ENCODE measurements at regions not wholly inside any gene's neighbourhood (a gene's known extent, or its start where the extent isn't known, plus 50 kb on each side); places are given as distances from the start of the nearest gene placed in this dataset.

DNA sequence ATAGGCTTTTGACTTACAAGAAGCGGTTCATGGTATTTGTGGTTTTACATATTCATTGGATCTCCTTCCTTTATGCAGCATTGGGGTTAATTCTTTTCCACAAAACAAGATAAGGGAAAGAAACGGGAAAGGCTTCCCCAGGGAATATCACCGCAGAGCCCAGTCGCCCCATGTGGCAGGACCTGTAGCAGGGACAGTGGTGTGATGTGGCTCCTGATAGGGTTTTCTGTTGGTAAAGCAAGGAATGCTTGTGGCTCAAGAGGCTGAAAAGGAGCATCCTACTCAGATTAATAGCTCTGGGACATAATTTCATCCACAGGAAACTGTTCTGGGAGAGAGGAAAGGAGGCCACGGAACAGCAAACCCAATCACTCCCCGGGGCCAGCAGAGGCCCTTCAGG, 699.9 kb downstream of the MTRR start:
- 78% methylated on average over 6 of the region's 6 CpGs for WGBS
- no peak for DNase-seq (ENCODE audit: low spot score)

GRCh38 chr5:8570528-8570927, 701.6 kb downstream of the MTRR start:
- 43% methylated on average over 3 of the region's 3 CpGs for WGBS
- H3K27ac ChIP-seq = no peak overlapping the region
- no peaks in the 10 kb centered on the region for H3K36me3 ChIP-seq
- H3K4me1 ChIP-seq (replicated peaks) = no peaks in the 10 kb centered on the region
- H3K27me3 ChIP-seq (replicated peaks; ENCODE audit: insufficient read depth) = no peaks in the 10 kb centered on the region
- intact Hi-C loops (cut with DNase I) = no loop called here
- no peak for DNase-seq (ENCODE audit: low spot score)
- H3K4me3 ChIP-seq = no peak overlapping the region
- no peak for TF ChIP-seq POLR2A (IDR thresholded peaks at IDR 0.05)
- no peak for TF ChIP-seq CTCF (IDR thresholded peaks at IDR 0.05)
- TF ChIP-seq POLR2AphosphoS5 (IDR thresholded peaks at IDR 0.05) = no peak
- no peaks in the 10 kb centered on the region for H3K9me3 ChIP-seq

More for the DNA sequence above, 699.9 kb downstream of the MTRR start:
- Histone ChIP-seq H3K27ac (no peak overlapping the region), H3K4me1 (replicated peaks) (no peaks in the 10 kb centered on the region), H3K4me3 (no peak overlapping the region), H3K9me3 (no peaks in the 10 kb centered on the region), H3K27me3 (replicated peaks; ENCODE audit: insufficient read depth) (no peaks in the 10 kb centered on the region), H3K36me3 (no peaks in the 10 kb centered on the region)
- intact Hi-C loops (cut with DNase I) = no loop called here
- no peak for TF ChIP-seq POLR2A (IDR thresholded peaks at IDR 0.05)
- no peak for TF ChIP-seq CTCF (IDR thresholded peaks at IDR 0.05)
- TF ChIP-seq POLR2AphosphoS5 (IDR thresholded peaks at IDR 0.05) = no peak

- Histone ChIP-seq H3K9me3 (no peaks in the 10 kb centered on the region), H3K27me3 (replicated peaks; ENCODE audit: insufficient read depth) (no peaks in the 10 kb centered on the region), H3K36me3 (no peaks in the 10 kb centered on the region), H3K4me1 (replicated peaks) (no peaks in the 10 kb centered on the region), H3K27ac (no peak overlapping the region), H3K4me3 (no peak overlapping the region)
- no peak for DNase-seq (ENCODE audit: low spot score)
- WGBS = 89% methylated on average over 10 of the region's 10 CpGs
- intact Hi-C loops (cut with DNase I) = no loop called here
- TF ChIP-seq CTCF (IDR thresholded peaks at IDR 0.05) (no peak), POLR2A (IDR thresholded peaks at IDR 0.05) (no peak), POLR2AphosphoS5 (IDR thresholded peaks at IDR 0.05) (no peak)
Measured at GRCh38 chr5:8576178-8576577, 707.2 kb downstream of the MTRR start.

- TF ChIP-seq CTCF (IDR thresholded peaks at IDR 0.05) (no peak), POLR2A (IDR thresholded peaks at IDR 0.05) (no peak), POLR2AphosphoS5 (IDR thresholded peaks at IDR 0.05) (no peak)
- intact Hi-C loops (cut with DNase I) = no loop called here
- Histone ChIP-seq H3K27me3 (replicated peaks; ENCODE audit: insufficient read depth) (no peaks in the 10 kb centered on the region), H3K4me3 (no peak overlapping the region), H3K27ac (no peak overlapping the region), H3K4me1 (replicated peaks) (no peaks in the 10 kb centered on the region), H3K9me3 (no peaks in the 10 kb centered on the region), H3K36me3 (no peaks in the 10 kb centered on the region)
- 76% methylated on average over 3 of the region's 3 CpGs for WGBS
- no peak for DNase-seq (ENCODE audit: low spot score)
Measured at GRCh38 chr5:8577792-8578191, 708.8 kb downstream of the MTRR start.

DNA sequence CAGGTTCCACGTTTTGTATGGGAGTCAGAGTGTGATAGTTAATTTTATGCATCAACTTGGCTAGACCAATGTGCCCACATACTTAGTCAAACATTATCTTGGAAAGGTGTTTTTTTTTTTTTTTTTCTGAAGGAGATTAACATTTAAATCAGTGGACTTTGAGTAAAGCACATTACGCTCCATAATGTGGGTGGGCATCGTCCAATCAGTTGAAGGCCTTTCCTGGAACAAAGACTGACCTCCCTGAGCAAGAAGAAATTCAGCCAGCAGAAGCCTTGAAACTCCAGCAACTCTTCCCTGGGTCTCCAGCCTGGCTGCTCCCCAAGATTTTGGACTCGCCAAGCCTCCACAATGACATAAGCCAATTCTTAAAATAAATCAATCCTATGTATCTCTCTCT, 711.4 kb downstream of the MTRR start:
- Histone ChIP-seq H3K27me3 (replicated peaks; ENCODE audit: insufficient read depth) (no peaks in the 10 kb centered on the region), H3K9me3 (no peaks in the 10 kb centered on the region), H3K4me1 (replicated peaks) (no peaks in the 10 kb centered on the region), H3K27ac (no peak overlapping the region), H3K4me3 (no peak overlapping the region), H3K36me3 (no peaks in the 10 kb centered on the region)
- 69% methylated on average over 4 of the region's 4 CpGs for WGBS
- TF ChIP-seq POLR2AphosphoS5 (IDR thresholded peaks at IDR 0.05) (no peak), POLR2A (IDR thresholded peaks at IDR 0.05) (no peak), CTCF (IDR thresholded peaks at IDR 0.05) (no peak)
- intact Hi-C loops (cut with DNase I) = no loop called here
- no peak for DNase-seq (ENCODE audit: low spot score)
